ENCODE measurements at regions not wholly inside any gene's neighbourhood (a gene's known extent, or its start where the extent isn't known, plus 50 kb on each side); places are given as distances from the start of the nearest gene placed in this dataset.
A peak's percentile ranks its signal among the peaks of the same experiment; 100 is the strongest.

DNA sequence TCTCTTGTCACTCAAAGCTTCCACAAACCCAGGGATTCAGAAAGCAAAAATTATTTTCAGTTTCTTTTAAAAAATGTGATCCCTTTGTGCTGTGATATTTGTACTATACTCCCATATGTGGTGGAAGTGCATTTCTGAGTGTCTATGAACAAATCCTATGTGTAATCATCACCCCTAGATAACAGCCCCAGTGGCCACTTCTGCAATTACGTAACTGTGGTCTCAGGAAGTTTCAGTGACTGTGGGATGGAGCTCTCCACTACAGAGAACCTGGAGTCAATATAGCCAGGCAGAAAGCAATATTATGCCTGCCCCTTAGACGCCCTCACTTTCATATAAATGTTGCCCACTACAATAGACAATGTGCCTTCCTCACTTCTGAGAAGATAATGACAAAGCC is 1101.7 kb upstream of the GHITM start:
- no peak for DNase-seq (ENCODE audit: low spot score)

DNA sequence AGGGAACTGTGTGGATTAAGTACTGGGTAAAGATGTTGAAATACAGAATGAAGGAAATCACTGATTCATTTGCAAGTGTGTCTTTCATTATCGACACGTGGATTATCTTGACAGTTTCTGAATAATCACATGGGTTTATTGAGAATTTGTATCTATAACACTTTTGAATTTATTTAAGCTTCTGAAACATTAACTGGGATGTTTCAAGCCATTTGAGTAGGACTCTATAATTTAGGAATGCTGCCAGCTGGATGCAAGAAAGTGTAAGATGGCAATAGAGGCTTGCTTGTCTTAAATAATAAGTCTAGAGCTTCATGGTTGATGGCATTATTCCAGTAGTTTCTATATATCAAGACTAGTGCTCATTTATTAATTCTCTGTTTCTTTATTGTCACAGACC is 1100.7 kb upstream of the GHITM start:
- DNase-seq (ENCODE audit: low spot score) = no peak

DNA sequence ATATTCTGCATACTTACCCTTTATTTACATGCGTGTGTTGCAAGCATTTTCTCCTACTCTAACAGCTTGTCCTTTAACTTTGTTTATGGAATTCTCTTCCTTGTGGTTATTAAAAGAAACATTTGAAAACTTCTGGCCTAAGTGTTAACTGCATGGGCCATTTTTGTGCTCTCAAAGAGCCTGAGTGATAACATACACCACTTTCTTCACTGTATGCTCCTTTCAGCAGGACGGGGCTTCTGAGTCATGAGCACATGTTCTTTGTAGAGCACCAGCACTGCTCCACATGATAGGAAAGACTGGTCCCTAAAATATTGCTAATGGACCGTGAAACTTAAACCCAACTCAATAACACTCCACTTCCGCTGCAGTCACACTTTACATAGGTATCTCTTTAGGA is 1093.6 kb upstream of the GHITM start:
- no peak for DNase-seq (ENCODE audit: low spot score)

DNA sequence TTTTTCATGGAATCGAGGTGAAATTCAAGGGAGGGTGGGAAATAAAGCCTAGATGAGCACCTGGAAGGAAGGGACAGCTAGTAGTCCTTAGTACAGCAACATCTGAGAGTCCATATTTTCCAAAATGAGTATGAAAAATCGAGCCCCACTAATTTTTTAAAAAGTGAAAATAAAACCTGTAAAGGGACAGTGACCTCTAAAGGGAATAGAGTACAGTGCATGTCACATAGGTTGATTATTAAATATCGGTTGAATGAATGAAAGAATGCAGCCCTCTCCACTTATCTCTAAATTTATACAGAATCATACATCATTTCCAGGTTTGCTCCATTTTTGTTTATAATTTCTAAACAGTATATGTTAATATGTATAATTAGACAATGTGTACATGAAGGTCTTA is 1088.5 kb upstream of the GHITM start:
- DNase-seq (ENCODE audit: low spot score) = no peak

DNA sequence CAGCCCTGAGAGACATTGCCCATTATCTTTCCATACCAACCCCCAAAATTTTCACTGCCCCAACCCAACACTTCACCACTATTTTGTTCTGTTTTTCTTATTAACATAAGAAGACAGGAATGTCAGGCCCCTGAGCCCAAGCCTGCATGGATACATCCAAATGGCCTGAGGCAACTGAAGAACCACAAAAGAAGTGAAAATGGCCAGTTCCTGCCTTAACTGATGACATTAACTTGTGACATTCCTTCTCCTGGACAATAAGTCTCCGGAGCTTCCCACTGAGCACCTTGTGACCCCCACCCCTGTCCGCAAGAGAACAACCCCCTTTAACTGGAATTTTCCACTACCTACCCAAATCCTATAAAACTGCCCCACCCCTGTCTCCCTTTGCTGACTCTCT is 1076.4 kb upstream of the GHITM start:
- DNase-seq (ENCODE audit: low spot score) = no peak

DNA sequence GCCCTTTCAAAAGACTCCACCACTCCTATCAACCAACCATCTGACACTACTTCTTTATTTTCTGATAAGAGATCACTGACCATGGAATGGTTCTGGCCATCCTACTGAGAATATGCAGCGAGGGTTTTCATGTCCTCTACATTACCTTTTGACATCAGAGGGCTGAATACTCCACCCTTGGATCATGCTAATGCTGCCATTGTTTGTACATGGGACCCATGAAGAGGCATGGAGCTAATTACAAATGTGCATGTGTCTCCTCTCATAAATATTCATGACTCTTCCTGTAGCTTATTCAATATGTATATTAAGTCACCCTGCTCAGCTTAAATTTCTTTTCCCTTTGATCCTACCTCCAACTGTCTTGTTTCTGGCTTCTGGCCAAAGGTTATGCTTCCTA is 1065.8 kb upstream of the GHITM start:
- DNase-seq (ENCODE audit: low spot score) = no peak

DNA sequence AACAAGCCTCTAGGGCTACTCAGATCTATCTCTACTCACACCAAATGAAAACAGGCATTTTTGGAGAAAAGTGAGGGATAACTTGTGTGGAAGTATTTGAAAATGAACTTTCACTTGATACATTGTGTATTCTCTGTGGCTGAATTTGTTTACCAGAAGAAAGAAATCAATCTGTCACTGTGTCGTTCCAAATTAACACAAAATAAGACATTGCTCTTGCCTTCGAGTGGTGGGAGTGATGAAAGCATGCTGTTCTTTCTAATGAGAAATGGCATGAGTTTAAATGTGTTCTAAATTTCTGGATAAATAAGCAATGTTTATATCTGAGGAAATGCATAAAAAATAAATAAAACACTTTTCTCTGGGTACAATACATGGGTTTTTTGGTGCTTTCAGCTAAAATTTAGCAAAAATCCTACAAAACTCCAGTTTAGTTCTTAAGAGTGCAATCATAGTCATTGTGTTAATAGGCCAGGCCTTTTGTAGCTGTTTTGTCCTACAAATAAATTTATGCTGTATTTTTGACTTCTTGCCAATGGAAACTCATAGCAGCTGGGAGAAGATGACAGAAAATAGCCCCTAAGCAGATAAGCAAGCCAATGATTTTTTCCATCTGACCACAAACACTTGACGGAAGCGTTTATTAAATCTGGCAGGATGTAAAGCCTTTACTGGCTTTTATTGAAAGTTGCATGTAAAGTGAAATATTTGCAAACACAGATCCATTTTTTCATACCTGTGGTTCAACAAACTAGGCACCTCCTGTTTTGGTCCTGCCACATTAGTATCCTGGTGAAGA is 1064.1 kb upstream of the GHITM start:
- peak; percentile 25 for DNase-seq (ENCODE audit: low spot score)

DNA sequence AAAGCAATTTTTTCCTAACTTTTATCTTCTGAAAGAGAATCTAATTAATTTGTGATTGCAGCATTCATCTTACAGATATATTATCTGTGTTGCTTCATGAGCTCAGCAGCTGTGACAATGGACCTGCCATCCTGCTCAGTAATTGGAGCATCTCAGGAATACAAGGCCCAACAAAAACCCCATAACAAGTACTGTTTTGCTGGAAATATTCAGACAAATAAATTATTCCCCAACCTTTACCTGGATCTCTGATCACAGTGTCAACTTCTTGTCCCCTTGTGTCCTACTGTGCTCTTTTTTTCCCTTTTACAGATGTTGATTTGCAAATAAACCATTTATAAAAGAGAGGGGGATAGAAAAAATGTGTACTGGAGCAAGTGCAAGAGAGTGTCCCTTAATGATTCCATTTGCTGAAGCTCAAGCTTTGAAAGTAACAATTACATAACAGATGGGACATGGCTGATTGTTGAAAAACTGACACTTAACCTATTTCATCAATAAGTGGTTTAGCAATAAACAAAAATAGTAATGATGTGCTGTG is 1063.4 kb upstream of the GHITM start:
- DNase-seq (ENCODE audit: low spot score) = no peak

DNA sequence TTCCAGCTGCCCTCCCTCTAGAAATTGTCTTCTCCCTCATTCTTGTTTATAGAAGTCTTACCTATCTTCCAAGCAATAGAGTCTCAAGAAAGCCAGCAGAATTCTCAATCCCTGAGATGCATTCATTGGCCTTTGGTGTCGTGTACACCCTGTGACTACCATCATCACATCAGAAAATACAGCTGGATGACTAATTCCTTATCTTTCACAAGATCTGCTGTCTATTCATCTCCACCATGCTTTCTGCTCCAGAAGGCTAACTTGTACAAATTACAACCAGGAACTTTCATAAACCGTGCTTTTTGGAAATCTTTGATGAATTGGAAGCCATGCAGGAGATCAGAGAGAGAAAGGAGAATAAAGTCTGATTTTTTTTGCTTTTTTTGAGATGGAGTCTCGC is 1062.9 kb upstream of the GHITM start:
- DNase-seq (ENCODE audit: low spot score) = no peak

DNA sequence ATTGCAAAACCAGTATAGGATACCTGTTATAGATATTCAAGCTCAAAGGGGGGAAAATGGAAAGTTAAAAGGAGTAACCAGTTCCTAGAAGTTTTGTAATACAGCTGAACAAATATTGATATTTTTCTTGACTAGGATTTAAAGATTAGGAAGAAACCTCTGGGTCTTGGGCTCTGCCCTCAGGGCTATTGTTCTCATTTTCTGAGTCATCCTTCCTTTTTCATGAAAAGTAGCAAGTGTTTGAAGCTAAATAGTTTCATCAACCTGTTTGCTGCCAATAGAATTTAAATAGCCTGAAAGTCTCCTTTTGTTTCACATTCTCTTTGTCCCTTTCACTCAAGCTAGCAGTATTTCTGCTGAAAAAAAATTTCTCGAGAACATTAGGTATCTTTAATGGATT is 1061.1 kb upstream of the GHITM start:
- DNase-seq (ENCODE audit: low spot score) = no peak

DNA sequence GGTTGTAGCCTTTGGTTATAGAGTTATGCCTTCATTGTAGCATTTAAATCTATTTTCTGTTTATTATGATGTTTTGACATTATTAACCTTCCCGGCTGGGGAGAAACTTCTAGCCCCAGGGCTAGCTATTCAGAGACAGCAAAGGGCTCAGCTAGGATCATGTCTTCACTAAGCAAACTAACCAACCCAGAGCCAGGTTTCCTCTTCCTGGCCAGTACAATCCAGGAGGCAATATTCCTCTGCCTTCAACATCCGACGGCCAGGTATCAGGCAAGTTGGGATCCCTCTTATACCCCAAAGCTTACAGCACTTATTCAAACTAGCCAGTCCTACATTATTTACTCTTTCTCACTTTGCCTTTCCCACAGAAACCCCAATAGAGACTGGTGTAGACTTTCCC is 1060.7 kb upstream of the GHITM start:
- no peak for DNase-seq (ENCODE audit: low spot score)

DNA sequence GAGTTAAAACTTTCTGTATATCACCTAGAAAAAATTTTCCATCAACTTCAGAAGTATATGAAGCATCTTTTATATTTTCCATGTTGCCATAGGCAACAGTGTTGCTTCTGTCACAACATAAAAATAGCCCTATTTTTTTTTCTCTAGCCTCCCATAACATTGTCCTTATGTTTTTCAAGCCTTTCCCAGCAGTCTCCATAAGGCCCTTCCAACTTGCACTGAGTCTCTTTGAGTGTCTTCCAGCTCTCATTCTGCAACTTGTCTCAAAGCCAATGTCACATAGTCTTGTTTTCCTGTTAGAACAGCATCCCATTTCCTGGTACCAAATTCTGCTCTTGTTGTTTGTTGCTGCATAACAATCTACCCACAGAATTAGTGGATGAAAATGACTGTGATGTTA is 1055.5 kb upstream of the GHITM start:
- DNase-seq (ENCODE audit: low spot score) = no peak

DNA sequence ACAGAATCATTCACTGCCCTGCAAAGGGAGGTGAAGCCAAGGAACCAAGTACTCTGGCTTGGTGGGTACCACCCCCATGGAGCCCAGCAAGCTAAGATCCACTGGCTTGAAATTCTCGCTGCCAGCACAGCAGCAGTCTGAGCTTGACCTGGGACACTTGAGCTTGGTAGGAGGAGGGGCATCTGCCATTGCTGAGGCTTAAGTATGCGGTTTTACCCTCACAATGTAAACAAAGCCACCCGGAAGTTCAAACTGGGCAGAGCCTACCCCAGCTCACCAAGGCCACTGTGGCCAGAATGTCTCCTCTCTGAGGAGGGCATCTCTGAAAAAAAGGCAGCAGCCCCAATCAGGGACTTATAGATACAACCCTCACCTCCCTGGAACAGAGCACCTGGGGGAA is 1050.0 kb upstream of the GHITM start:
- no peak for DNase-seq (ENCODE audit: low spot score)

DNA sequence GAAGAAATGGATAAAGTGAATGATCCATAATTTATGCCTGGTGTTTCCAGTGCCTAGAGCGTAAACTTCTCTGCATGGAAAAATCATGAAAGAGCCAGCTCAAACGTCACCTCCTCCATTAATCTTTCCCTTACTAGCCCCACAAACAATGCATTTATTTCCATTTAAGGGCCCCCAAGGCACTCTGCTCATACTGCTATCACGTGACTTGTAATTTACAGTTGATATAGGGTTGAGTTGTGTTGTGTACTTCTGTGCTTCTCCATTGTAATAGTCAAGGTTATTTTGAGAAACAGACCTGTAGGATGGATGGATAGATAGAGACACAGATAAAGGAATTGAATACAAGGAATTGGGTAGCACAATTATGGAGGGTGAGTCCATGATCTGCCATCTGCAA is 1034.7 kb upstream of the GHITM start:
- no peak for DNase-seq (ENCODE audit: low spot score)

DNA sequence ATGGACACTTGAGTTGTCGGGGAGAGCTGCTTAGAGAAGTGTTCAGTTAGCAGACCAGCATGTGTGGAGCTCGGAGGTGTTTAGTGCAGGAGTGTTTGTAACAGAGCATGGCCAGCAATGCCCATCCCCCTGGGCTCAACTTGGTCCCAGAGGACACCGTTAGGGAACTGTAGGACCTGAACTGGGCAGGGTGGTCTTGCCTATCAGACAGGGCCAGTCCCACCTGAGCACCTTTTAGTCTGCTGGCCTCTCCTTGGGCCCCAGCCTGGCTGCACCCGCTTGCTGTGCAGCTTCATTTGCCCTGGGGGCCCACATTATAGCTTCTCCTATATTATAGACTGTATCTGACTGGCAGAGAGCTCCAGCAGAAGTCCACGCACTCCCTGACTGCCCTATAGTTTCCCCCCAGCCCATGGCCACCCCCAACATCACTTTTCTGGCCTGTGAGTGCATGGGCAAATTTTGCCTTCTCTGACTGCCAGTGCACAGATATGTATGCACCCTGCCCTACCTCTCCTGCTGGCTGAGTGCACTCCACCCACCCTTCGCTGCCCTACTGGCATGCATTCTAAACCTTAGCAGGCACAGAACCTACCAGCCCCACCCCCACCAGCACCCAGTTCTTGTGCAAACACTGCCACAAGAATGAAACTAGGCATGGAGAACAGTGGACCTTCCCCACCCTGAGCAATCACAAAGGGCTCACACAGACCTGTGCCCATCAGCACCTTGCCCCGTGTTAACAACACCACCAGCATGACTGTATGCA is 1030.6 kb upstream of the GHITM start:
- DNase-seq (ENCODE audit: low spot score) = no peak

DNA sequence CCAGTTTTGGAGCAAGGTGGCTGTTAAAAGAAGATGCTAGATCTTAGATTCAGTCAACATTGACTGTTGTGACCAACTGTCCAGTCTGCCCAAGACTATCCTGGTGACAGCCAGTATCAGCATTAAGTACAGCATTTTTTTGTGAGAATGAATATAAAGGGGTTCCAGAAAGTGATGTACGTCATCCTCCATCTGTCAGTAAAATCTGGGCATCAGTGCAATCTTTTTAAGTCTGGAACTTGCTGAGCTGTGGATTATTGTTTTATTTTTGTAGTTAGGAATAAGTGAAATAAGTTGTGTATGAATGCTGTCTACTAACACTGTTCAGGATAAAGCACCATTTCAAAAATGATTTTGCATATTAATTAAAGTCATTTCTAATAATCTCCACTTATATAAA is 1020.0 kb upstream of the GHITM start:
- no peak for DNase-seq (ENCODE audit: low spot score)

DNA sequence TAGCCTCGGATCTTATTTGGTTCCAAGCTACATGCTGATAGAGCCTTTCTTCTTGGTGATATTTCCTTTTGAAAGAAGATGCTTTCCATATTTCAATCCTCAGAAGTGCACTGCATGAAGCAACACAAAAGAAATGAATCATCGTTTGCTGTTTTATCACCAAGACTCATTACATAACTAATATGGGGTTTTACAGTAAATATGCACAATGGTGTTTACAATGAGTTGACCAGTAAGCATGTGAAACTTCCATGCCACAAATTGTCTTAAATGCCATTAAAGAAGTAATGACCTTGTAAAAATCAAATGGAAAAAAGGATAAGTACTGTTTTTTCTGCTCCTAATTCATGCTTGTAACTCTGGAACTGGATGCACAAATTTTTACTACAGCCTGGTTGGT is 1017.0 kb upstream of the GHITM start:
- DNase-seq (ENCODE audit: low spot score) = no peak

DNA sequence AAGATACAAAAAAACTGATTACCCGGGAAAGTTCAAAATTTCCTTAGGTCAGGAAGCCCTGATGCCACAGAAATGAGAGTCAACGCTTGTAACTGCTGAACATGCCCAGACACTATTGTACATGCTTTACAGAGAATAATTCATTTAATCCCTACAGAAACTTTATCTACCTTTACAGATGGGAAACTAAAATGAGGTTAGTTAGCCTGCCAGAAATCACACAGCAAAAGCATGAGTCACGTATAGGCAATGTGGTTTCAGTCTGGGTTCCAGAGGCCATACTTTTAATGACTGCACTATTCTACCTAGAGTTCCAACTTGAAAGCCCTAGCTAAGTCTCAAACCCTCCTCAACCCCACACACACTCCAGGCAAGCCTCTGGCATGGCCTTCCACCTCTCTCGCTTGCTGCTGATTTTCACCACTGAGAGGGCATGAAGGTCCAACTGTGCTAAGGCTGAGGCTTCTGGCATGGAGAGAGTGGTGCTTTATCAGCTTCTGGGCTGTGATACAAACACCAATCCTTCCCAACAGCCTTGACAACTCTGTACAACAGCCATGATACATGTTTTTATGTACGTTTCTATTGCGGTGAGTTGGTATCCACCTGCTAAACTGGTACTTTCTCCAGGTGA is 1011.2 kb upstream of the GHITM start:
- no peak for DNase-seq (ENCODE audit: low spot score)

DNA sequence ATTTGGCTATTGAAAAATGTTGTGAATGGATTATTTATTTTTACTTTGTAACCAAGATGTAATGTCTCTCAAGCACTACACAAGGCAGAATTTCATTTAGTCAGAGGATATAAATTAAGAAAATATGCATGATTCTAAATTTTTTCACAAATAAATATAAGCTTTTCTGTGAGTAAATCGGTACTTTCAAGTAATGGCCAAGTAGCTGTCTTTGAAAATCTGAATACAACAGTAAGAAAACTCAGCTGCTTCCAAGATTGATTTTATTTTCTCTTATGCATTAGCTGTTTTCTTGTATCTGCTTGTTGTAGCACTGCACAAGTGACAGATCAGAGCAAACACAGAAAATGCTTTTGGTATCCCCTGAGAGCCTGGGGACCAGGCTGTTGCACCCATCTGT is 998.5 kb upstream of the GHITM start:
- DNase-seq (ENCODE audit: low spot score) = no peak

DNA sequence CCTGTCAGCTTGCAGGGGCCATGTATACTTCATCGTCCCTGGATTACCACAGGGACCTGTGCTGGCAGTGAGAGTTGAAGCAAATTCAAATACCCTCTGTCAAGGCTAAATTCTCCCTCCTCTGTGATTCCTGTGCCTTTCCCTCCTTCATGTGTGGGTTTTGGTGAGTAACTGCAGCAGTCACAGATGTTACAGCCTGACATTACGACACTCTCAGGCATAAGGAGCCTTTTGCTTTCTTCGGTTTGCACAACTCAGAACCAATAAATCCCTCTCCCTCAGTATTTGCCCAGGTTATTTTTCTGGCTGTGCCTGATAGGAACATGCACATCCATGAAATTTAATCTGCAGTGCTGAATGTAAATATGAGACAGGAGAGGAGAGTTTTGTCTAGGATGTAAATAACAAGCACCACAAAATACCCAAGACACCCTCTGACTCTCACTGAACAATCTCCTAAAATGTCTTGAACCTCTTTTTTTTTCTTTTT is 997.2 kb upstream of the GHITM start:
- DNase-seq (ENCODE audit: low spot score) = no peak

DNA sequence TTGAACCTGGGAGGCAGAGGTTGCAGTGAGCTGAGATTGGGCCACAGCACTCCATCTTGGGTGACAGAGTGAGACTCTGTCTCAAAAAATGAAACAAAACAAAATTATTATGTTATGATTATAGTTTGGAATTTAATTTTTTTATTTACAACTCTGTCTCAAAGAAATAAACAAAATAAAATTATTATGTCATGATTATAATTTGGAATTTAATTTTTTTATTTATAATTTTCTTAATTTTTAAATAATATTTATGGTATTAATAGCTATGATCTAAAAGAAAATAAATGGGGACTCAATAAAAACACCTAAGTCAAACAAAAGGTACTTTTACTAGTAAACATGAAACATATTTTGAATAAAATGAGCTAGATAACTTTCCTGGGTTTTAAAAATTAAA is 994.8 kb upstream of the GHITM start:
- no peak for DNase-seq (ENCODE audit: low spot score)

DNA sequence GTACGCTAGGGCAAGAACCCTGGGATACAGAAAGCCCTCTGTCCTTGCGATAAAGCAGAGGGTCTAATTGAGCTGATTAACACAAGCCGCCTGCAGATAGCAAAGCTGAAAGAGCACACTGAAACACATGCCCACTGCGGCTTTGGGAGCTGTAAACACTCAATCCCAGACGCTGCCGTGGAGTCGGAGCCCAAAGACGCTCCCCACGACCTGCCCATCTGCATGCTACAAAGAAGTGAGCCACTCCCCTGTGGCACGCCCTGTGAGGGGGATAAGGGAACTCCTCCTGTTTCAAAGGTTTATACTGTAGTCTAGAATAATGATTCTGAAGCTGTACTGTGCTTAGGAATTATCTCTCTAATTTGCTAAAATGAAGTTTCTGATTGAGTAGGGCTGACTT is 985.6 kb upstream of the GHITM start:
- peak; percentile 5 for DNase-seq (ENCODE audit: low spot score)

Measured in umbilical cord (tissue), 1 donor.